Natural killer cell (primary cell): ENCODE measurements at regions not wholly inside any gene's neighbourhood (a gene's known extent, or its start where the extent isn't known, plus 50 kb on each side); places are given as distances from the start of the nearest gene placed in this dataset.

Experiments
- ATAC-seq, 3 donors: fragments of 150-1000 bp in 2 of 3; fragments of 200-7000 bp in 1 of 3; cut with Tn5 transposase; 1 replicate in 1 of 3; 2 replicates in 2 of 3; pipeline ENCODE4 v1.10.0; 2021; ENCODE audit warnings: mild to moderate bottlenecking in 2 of 3, moderate library complexity in 2 of 3
- DNase-seq, 2 donors: peaks; one replicate each; pipeline versions ENCODE4 v3.0.0 to v3.0.0-alpha.2; 2013 to 2021; ENCODE audit warnings: mixed read lengths in 1 of 2
- H3K27ac ChIP-seq: one replicate; pipeline ENCODE4 v1.5.1; 2013; ENCODE audit warnings: mild to moderate bottlenecking, low read length
- H3K27me3 ChIP-seq: one replicate; pipeline ENCODE4 v1.6.1; 2013; ENCODE audit warnings: low read length; ENCODE audit not compliant: control insufficient read depth, insufficient read depth
- H3K36me3 ChIP-seq: one replicate; pipeline ENCODE4 v1.6.1; 2013; ENCODE audit warnings: low read length; ENCODE audit not compliant: control insufficient read depth, insufficient read depth
- H3K4me1 ChIP-seq: one replicate; pipeline ENCODE4 v1.6.1; 2013; ENCODE audit warnings: low read length; ENCODE audit not compliant: control insufficient read depth, insufficient read depth
- H3K4me3 ChIP-seq: one replicate; pipeline ENCODE4 v1.5.1; 2013; ENCODE audit warnings: low read length
- H3K9me3 ChIP-seq: one replicate; pipeline ENCODE4 v1.6.1; 2013; ENCODE audit warnings: low read length; ENCODE audit not compliant: control insufficient read depth, insufficient read depth
- H3K27ac Mint-ChIP-seq, 2 donors: one replicate each; pipeline ENCODE4 v1.8.0; 2022; ENCODE audit warnings: mild to moderate bottlenecking in 2 of 2, mixed read lengths in 2 of 2, moderate library complexity in 1 of 2
- H3K27me3 Mint-ChIP-seq, 2 donors: one replicate each; pipeline ENCODE4 v1.8.0; 2022; ENCODE audit warnings: low read depth in 2 of 2, mixed read lengths in 2 of 2
- H3K36me3 Mint-ChIP-seq: one replicate; pipeline ENCODE4 v1.8.0; 2022; ENCODE audit warnings: mixed read lengths
- H3K4me1 Mint-ChIP-seq, 2 donors: one replicate each; pipeline ENCODE4 v1.8.0; 2022; ENCODE audit warnings: mixed read lengths in 2 of 2
- H3K4me3 Mint-ChIP-seq: one replicate; pipeline ENCODE4 v1.8.0; 2022; ENCODE audit warnings: mild to moderate bottlenecking, moderate library complexity, mixed read lengths
- H3K9me3 Mint-ChIP-seq, 2 donors: one replicate each; pipeline ENCODE4 v1.8.0; 2022; ENCODE audit warnings: mixed read lengths in 2 of 2
- CTCF ChIP-seq: fragments of 200-600 bp; IDR thresholded peaks from one replicate; pipeline ENCODE4 v1.8.0; 2022; ENCODE audit warnings: antibody characterized with exemption
- WGBS: methylation state at CpG from one replicate; pipeline ENCODE4 v1.1.7; 2013; ENCODE audit warnings: missing lambda C conversion rate; ENCODE audit not compliant: insufficient coverage; 5-methylcytosine and 5-hydroxymethylcytosine counted together
- intact Hi-C: fragments of 100-400 bp; cut with micrococcal nuclease; formaldehyde crosslinking; loops from one replicate; pipeline ENCODE4 v1.14.2; 2022

- H3K9me3 Mint-ChIP-seq: peaks cover 0 to 5% of the 10 kb centered on the region in 2 donors
- Histone ChIP-seq H3K9me3 (no peaks in the 10 kb centered on the region), H3K4me1 (no peaks in the 10 kb centered on the region), H3K36me3 (no peaks in the 10 kb centered on the region), H3K27me3 (no peaks in the 10 kb centered on the region), H3K27ac (no peak overlapping the region), H3K4me3 (no peak overlapping the region)
- H3K4me3 Mint-ChIP-seq: no peak overlapping the region
- DNase-seq (no peak), ATAC-seq (no peak)
- H3K4me1 Mint-ChIP-seq: no peaks in the 10 kb centered on the region
- intact Hi-C loops: no loop called here
- no peak overlapping the region for H3K27ac Mint-ChIP-seq
- no peak for TF ChIP-seq CTCF
- WGBS: 76% methylated on average over 9 of the region's 9 CpGs
- no peaks in the 10 kb centered on the region for H3K27me3 Mint-ChIP-seq
- H3K36me3 Mint-ChIP-seq: no peaks in the 10 kb centered on the region
These were observed 120.0 kb upstream of the EGFR start for GRCh38 chr7:54898659-54899340.

- no peak overlapping the region for H3K27ac ChIP-seq
- intact Hi-C loops: no loop called here
- 93% methylated on average over 5 of the region's 5 CpGs for WGBS
- H3K27ac Mint-ChIP-seq: no peak overlapping the region
- no peak overlapping the region for H3K4me3 Mint-ChIP-seq
- H3K9me3 Mint-ChIP-seq: peaks cover 3% of the 10 kb centered on the region in 2 donors
- H3K27me3 ChIP-seq: peaks cover 2% of the 10 kb centered on the region
- no peak overlapping the region for H3K4me3 ChIP-seq
- H3K36me3 ChIP-seq: no peaks in the 10 kb centered on the region
- DNase-seq: no peak
- H3K9me3 ChIP-seq: no peaks in the 10 kb centered on the region
- no peak for ATAC-seq
- H3K36me3 Mint-ChIP-seq: no peaks in the 10 kb centered on the region
- no peaks in the 10 kb centered on the region for H3K4me1 ChIP-seq
- no peaks in the 10 kb centered on the region for H3K4me1 Mint-ChIP-seq
- no peak for TF ChIP-seq CTCF
- H3K27me3 Mint-ChIP-seq: no peaks in the 10 kb centered on the region
These were observed 117.0 kb upstream of the EGFR start for GRCh38 chr7:54901840-54902239.

- peaks cover 9% of the 10 kb centered on the region for H3K36me3 Mint-ChIP-seq
- 92% methylated on average over 4 of the region's 4 CpGs for WGBS
These were observed 114.7 kb upstream of the EGFR start for GRCh38 chr7:54904130-54904529.

More at GRCh38 chr7:54904130-54904529, 114.7 kb upstream of the EGFR start:
- H3K27ac Mint-ChIP-seq: no peak overlapping the region
- TF ChIP-seq CTCF: no peak
- intact Hi-C loops: no loop called here
- Histone ChIP-seq H3K9me3 (no peaks in the 10 kb centered on the region), H3K27ac (no peak overlapping the region), H3K36me3 (no peaks in the 10 kb centered on the region), H3K27me3 (peaks cover 2% of the 10 kb centered on the region), H3K4me1 (no peaks in the 10 kb centered on the region), H3K4me3 (no peak overlapping the region)
- no peak overlapping the region for H3K4me3 Mint-ChIP-seq
- ATAC-seq: no peak
- no peaks in the 10 kb centered on the region for H3K4me1 Mint-ChIP-seq
- DNase-seq: no peak
- H3K27me3 Mint-ChIP-seq: no peaks in the 10 kb centered on the region
- H3K9me3 Mint-ChIP-seq: peaks cover 5% of the 10 kb centered on the region in 2 donors
